GM12891 (cell line): ENCODE measurements at regions not wholly inside any gene's neighbourhood (a gene's known extent, or its start where the extent isn't known, plus 50 kb on each side); places are given as distances from the start of the nearest gene placed in this dataset.

Experiments used
- POLR2A ChIP-seq: IDR thresholded peaks from 2 replicates; pipeline ENCODE4 v1.6.1; 2011; ENCODE audit warnings: low read depth, low read length, control low read depth
- POLR2AphosphoS5 ChIP-seq: IDR thresholded peaks from 2 replicates; pipeline ENCODE4 v1.6.1; 2011; ENCODE audit warnings: low read depth, low read length, control low read depth

GRCh38 chr18:6633310-6633709 is 96.2 kb upstream of the ARHGAP28 start:
- no peak for TF ChIP-seq POLR2AphosphoS5
- TF ChIP-seq POLR2A: no peak
